HepG2 (cell line): ENCODE measurements at regions not wholly inside any gene's neighbourhood (a gene's known extent, or its start where the extent isn't known, plus 50 kb on each side); places are given as distances from the start of the nearest gene placed in this dataset.

ENCODE experiments used
- TBL1XR1 ChIP-seq: fragments of 150-350 bp; IDR thresholded peaks from 2 replicates; pipeline ENCODE4 v1.6.1; 2014; ENCODE audit warnings: borderline replicate concordance, low read length; ENCODE audit not compliant: partially characterized antibody
- TSC22D2 ChIP-seq: sonication (generic); formaldehyde crosslinking; IDR thresholded peaks from 2 replicates; pipeline ENCODE4 v1.5.1; 2020; ENCODE audit warnings: missing genetic modification reagents, mild to moderate bottlenecking, borderline replicate concordance

DNA sequence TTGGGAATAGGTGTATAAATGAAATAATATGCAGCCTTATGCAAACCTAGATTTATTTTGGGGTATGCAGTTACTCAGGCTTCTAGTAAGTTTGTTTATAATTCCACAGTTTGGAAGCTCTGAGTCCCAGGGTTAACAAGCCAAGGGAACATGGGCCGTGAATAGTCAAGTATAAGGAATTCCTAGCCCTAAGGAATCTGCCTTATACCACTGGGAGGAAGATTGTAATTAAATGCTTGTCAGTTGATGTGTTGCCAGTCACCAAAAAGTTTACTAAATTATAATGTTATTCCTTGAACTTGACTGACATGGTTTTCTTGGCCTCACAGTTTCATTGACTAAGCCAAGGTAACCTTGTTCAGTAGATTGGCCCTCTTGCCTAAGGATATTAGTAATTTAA lies 72.4 kb upstream of the SGO1 start:
- TF ChIP-seq TSC22D2 (CRISPR knock-in tag) (no peak), TBL1XR1 (no peak)
